Fibroblast of villous mesenchyme (primary cell): ENCODE measurements at regions not wholly inside any gene's neighbourhood (a gene's known extent, or its start where the extent isn't known, plus 50 kb on each side); places are given as distances from the start of the nearest gene placed in this dataset.

Source experiments
- DNase-seq: peaks from one replicate; pipeline ENCODE4 v3.0.0-alpha.2; 2010; ENCODE audit warnings: low read depth
- H3K4me3 ChIP-seq: 2 replicates; pipeline ENCODE4 v1.5.1; 2011; ENCODE audit warnings: low read depth, mild to moderate bottlenecking, low read length
- CTCF ChIP-seq: IDR thresholded peaks from 2 replicates; pipeline ENCODE4 v1.5.1; 2012; ENCODE audit warnings: low read depth, mild to moderate bottlenecking, low read length; ENCODE audit not compliant: insufficient read depth

- no peak overlapping the region for H3K4me3 ChIP-seq
- peak; percentile 3 for DNase-seq
- no peak for TF ChIP-seq CTCF
Measured at GRCh38 chr11:101748572-101749344, 165.0 kb upstream of the TRPC6 start.

- DNase-seq: peak; percentile 72
- TF ChIP-seq CTCF: no peak
Measured at GRCh38 chr11:101745756-101746155, 161.9 kb upstream of the TRPC6 start.

DNA sequence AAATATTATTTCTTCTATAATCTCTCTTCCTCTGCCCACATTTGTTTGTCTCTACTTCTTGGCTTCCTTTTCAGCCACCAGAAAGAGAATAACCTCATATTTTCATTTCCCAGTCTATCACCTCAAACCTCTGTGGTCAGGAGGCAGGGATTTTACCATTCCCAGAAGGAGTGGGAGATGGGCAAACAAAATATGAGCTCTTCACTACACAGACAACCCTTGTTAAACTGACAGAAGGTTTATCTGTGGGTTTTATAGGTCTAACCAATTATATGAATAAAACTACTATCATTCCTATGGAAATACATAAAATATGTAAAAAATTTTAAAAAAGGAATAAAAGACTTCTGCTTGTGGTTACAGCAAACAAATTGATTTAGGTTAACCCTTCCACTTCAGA lies 160.0 kb upstream of the TRPC6 start:
- no peak overlapping the region for H3K4me3 ChIP-seq
- no peak for TF ChIP-seq CTCF
- peak; percentile 19 for DNase-seq

More at GRCh38 chr11:101745756-101746155, 161.9 kb upstream of the TRPC6 start:
- H3K4me3 ChIP-seq: no peak overlapping the region

GRCh38 chr11:101741479-101742175 lies 157.8 kb upstream of the TRPC6 start:
- H3K4me3 ChIP-seq: no peak overlapping the region
- DNase-seq: no peak
- TF ChIP-seq CTCF: no peak

GRCh38 chr11:101741061-101741460 lies 157.3 kb upstream of the TRPC6 start:
- no peak for TF ChIP-seq CTCF
- no peak for DNase-seq
- H3K4me3 ChIP-seq: no peak overlapping the region

DNA sequence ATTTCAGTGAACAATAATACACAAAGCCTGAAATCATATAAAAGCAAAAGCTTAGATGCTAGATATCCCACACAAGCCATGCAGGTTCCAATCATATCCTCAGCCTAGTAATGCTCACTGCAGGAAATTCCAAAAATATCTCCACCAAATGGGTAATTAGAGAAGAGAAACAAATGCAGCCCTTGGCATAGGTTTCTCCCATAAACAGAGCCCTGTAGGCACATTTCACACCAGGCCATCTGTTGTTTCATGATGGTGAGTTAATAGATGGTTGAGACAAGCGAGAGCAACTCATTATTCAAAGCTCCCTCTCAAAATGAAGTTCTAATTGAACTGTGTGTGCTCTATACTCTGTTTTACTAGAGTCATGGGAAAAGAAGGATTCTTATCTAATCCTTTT lies 154.6 kb upstream of the TRPC6 start:
- no peak for TF ChIP-seq CTCF
- peak; percentile 32 for DNase-seq
- H3K4me3 ChIP-seq: no peak overlapping the region
